ENCODE measurements at regions not wholly inside any gene's neighbourhood (a gene's known extent, or its start where the extent isn't known, plus 50 kb on each side); places are given as distances from the start of the nearest gene placed in this dataset.

DNA sequence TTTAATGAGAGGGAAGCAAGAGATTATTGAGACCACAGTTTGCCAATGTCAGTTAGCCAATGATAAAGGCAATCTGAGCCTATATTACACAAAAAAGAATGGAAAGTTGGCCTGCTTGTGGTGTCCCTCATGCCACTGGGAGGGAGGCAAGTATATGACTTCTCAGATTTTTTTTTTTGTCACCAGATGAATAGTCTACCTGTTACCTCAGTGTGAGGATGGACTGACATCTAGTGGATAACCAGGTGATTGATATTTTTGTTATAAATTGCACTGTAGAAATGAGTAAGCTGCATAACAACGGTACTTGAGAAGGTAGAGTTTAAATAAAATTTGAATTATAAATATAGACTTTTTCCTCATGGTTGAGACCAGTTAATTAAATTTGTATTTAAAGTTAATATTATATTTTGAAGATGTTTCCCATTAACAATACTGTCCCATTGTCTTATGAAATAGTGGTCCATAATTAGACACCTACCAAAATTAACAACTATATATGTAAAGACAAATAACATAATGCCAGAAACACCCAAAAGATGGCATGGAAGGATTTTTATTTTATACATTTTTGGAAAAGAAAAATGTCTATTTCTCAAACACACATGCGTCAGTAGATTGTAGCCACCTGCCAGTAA lies 237.8 kb upstream of the GADL1 start:
- DNase-seq (ENCODE audit: low spot score), result no peak
- in situ Hi-C loops (cut with MboI; ENCODE audit: low sequenced_read_pairs, unreplicated experiment), result loop anchor here (25.0 kb wide), 1 partner anchor 345 kb away; no protein-coding TSS in a partner anchor
- TF ChIP-seq, protein P1, sequence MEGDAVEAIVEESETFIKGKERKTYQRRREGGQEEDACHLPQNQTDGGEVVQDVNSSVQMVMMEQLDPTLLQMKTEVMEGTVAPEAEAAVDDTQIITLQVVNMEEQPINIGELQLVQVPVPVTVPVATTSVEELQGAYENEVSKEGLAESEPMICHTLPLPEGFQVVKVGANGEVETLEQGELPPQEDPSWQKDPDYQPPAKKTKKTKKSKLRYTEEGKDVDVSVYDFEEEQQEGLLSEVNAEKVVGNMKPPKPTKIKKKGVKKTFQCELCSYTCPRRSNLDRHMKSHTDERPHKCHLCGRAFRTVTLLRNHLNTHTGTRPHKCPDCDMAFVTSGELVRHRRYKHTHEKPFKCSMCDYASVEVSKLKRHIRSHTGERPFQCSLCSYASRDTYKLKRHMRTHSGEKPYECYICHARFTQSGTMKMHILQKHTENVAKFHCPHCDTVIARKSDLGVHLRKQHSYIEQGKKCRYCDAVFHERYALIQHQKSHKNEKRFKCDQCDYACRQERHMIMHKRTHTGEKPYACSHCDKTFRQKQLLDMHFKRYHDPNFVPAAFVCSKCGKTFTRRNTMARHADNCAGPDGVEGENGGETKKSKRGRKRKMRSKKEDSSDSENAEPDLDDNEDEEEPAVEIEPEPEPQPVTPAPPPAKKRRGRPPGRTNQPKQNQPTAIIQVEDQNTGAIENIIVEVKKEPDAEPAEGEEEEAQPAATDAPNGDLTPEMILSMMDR (IDR thresholded peaks at IDR 0.05; ENCODE audit: borderline replicate concordance, control extremely low read depth, extremely low read depth, insufficient read depth, missing control alignments), result no peak

DNA sequence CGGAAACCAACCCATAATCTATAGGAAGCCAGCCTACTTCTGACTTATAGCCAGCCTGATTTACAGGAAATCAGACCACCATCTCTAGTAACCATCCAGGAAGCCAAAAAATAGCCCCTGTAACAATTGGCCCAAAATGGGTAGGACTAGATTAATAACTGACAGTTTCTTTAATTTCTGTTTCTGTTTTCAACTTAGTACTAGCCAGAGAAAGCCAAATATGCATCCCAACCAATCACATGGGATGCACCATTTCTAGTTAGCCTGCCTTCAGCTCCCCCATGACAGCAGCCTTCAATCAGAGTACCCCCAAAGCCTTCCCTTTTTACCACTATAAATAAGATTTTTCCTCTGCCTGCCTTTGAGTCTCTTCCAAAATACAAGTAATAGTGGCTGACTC lies 239.1 kb upstream of the GADL1 start:
- TF ChIP-seq, protein P1 (IDR thresholded peaks at IDR 0.05; ENCODE audit: borderline replicate concordance, control extremely low read depth, extremely low read depth, insufficient read depth, missing control alignments), result no peak
- no peak for DNase-seq (ENCODE audit: low spot score)
- in situ Hi-C loops (cut with MboI; ENCODE audit: low sequenced_read_pairs, unreplicated experiment), result loop anchor here (25.0 kb wide), 1 partner anchor 346 kb away; no protein-coding TSS in a partner anchor

DNA sequence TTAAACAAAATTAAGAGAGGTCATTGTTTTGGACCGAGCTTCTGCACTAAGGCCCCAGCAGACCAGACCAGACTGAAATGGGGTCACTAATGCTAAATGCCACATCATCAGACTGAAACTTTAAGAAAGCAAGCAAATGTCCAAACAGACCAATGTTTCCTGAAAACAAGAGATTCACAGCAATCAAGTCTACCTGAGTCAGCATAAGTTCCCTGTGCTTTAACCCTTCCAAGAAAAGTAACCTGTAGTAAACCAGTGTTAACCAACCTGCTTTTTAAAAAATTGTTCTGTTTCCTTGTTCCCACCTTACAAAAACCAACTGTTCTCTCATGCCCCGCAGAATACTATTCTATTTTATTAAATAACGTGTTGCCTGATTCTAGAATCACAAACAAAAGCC lies 241.1 kb upstream of the GADL1 start:
- DNase-seq (ENCODE audit: low spot score), result no peak
- TF ChIP-seq, protein P1 (IDR thresholded peaks at IDR 0.05; ENCODE audit: borderline replicate concordance, control extremely low read depth, extremely low read depth, insufficient read depth, missing control alignments), result no peak
- in situ Hi-C loops (cut with MboI; ENCODE audit: low sequenced_read_pairs, unreplicated experiment), result loop anchor here (25.0 kb wide), 1 partner anchor 348 kb away; no protein-coding TSS in a partner anchor

DNA sequence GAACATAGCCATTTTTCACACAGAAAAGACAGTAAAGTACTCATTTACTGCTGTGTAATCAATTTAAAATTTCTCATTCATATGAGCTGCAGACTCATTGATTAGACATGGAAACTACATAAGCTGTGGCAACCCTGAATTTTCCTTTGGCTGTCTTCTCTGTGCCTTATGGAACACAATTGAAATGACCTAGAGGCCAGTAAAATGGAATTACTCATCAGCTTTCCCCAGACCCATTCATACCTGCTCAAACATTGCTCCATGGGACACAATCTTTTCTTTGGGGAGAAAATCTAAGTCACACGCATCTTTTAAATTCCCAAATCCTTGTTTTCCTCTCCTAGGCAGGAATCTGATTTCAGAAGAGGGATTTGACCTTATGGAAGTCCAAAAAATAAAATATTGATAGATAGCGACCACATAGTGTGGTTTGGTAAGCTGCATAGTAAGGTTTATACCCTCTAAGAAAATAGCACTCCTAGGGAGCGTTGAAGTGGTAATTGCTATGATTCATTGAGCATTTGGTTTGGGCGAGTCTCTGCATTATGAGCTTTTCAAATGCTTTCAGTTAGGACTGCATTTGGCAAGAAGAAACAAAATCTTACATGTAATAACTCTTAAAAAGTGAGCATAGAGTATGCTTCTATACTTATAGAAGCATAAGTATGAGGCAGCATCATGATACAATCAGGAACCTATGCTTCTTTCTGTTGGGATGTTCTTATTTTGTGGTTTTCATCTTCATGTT lies 243.4 kb upstream of the GADL1 start:
- TF ChIP-seq, protein P1 (IDR thresholded peaks at IDR 0.05; ENCODE audit: borderline replicate concordance, control extremely low read depth, extremely low read depth, insufficient read depth, missing control alignments), result no peak
- DNase-seq (ENCODE audit: low spot score), result no peak
- in situ Hi-C loops (cut with MboI; ENCODE audit: low sequenced_read_pairs, unreplicated experiment), result loop anchor here (25.0 kb wide), 1 partner anchor 351 kb away; no protein-coding TSS in a partner anchor

DNA sequence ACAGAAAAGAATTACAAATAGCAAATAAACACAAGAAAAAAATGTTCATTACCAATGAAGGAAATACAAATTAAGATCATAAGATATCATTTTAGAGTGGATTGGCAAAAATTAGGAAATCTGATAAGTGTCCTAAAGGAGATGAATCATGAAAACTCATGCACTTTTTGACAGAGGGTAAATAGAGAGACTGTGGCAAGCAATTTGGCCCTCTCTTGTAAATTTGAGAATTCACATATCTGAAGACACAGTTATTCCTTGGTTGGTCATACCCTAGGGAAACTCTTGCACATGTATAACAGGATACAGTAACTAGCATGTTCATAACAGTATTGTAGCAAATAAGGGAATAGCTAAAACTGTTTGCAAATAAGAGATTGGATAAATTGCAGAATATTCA lies 246.0 kb upstream of the GADL1 start:
- no peak for DNase-seq (ENCODE audit: low spot score)
- in situ Hi-C loops (cut with MboI; ENCODE audit: low sequenced_read_pairs, unreplicated experiment), result loop anchor here (25.0 kb wide), 1 partner anchor 353 kb away; no protein-coding TSS in a partner anchor
- TF ChIP-seq, protein P1 (IDR thresholded peaks at IDR 0.05; ENCODE audit: borderline replicate concordance, control extremely low read depth, extremely low read depth, insufficient read depth, missing control alignments), result no peak

DNA sequence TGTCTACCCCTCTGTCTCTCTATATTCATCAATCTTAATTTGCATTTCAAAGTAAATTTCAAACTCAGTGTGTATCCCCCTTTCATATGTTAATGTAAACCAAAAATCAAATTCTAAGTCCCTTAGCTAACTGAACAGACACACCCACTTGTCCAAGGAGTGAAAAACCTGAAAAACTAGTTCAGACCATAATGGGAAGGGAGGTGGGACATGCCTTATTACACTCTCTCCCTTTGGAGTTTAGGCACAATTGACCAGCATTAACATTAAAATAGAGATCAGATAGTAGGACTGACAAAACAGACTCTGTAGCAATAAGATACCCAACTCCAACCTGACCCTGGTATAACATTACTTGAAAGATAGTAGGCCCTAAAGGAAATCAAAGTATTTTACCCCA lies 247.7 kb upstream of the GADL1 start:
- TF ChIP-seq, protein P1 (IDR thresholded peaks at IDR 0.05; ENCODE audit: borderline replicate concordance, control extremely low read depth, extremely low read depth, insufficient read depth, missing control alignments), result no peak
- no peak for DNase-seq (ENCODE audit: low spot score)
- in situ Hi-C loops (cut with MboI; ENCODE audit: low sequenced_read_pairs, unreplicated experiment), result loop anchor here (25.0 kb wide), 1 partner anchor 355 kb away; no protein-coding TSS in a partner anchor

All from GM13976 (cell line).